ENCODE measurements at regions not wholly inside any gene's neighbourhood (a gene's known extent, or its start where the extent isn't known, plus 50 kb on each side); places are given as distances from the start of the nearest gene placed in this dataset.

DNA sequence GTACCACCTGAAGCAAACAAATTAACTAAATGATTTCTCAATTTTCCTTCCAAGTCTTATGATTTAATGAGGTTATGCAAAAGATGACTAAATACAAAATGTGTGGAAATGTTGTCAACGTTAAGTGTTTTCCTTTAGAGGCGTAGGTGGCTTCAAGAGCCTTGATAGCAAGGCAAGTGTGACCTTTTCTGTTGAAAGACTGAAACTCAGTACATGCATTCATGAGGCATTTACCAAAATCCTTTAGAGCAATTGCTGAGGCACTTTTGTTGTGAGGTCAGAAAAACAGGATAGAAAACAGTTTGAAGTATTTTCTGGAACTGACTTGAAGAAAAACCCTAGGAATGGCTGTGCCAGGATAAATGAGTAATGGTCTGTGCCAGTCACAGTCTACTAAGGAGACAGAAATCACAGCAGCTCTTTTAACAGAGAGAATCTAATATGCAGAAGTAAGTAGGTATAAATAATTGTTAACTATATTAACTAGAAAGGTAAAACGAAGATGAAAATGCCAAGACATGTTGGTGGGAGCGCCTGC, 326.5 kb upstream of the CDH20 start:
- no peak overlapping the region for H2AFZ ChIP-seq (ENCODE audit: low read length)
- H3K9ac ChIP-seq (ENCODE audit: extremely low read depth, insufficient read length, low read length): no peak overlapping the region
- H3T11ph ChIP-seq (ENCODE audit: low read length): no peak overlapping the region
- H2BK20ac ChIP-seq (ENCODE audit: low read depth, low read length, poor library complexity, severe bottlenecking): no peak overlapping the region
- no peaks in the 10 kb centered on the region for H3K27me3 ChIP-seq (ENCODE audit: insufficient read depth, low read length)
- DNase-seq: no peak
- no peak overlapping the region for H3K4ac ChIP-seq (ENCODE audit: low read depth, low read length)
- Mint-ChIP-seq H3K27me3 (ENCODE audit: low read depth) (no peaks in the 10 kb centered on the region), H3K9me3 (no peaks in the 10 kb centered on the region), H3K36me3 (ENCODE audit: insufficient read depth in 1 of 3, low read depth in 3 of 3) (no peaks in the 10 kb centered on the region), H3K4me1 (0 out of 4 replicates have a peak, but pooled peaks cover 0 to 2% of the 10 kb centered on the region in 2 experiments), H3K27ac (no peak overlapping the region), H3K4me3 (no peak overlapping the region)
- no peaks in the 10 kb centered on the region for H4K20me1 ChIP-seq (ENCODE audit: control insufficient read depth, insufficient read depth, insufficient read length)
- no peak overlapping the region for H4K91ac ChIP-seq (ENCODE audit: insufficient read length, low read depth, low read length)
- H3K23me2 ChIP-seq (ENCODE audit: insufficient read length, low read depth, low read length, poor library complexity, severe bottlenecking): no peaks in the 10 kb centered on the region
- WGBS (ENCODE audit: extremely low coverage, insufficient read length, low lambda C conversion rate): no CpG with 5 or more reads among the region's 4 CpGs
- H2BK5ac ChIP-seq (ENCODE audit: insufficient read length, low read length): no peak overlapping the region
- no peaks in the 10 kb centered on the region for H3K9me3 ChIP-seq (ENCODE audit: control insufficient read depth, low read depth, low read length)
- TF ChIP-seq, protein P1, sequence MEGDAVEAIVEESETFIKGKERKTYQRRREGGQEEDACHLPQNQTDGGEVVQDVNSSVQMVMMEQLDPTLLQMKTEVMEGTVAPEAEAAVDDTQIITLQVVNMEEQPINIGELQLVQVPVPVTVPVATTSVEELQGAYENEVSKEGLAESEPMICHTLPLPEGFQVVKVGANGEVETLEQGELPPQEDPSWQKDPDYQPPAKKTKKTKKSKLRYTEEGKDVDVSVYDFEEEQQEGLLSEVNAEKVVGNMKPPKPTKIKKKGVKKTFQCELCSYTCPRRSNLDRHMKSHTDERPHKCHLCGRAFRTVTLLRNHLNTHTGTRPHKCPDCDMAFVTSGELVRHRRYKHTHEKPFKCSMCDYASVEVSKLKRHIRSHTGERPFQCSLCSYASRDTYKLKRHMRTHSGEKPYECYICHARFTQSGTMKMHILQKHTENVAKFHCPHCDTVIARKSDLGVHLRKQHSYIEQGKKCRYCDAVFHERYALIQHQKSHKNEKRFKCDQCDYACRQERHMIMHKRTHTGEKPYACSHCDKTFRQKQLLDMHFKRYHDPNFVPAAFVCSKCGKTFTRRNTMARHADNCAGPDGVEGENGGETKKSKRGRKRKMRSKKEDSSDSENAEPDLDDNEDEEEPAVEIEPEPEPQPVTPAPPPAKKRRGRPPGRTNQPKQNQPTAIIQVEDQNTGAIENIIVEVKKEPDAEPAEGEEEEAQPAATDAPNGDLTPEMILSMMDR (conservative IDR thresholded peaks at IDR 0.05): no peak
- H4K5ac ChIP-seq (ENCODE audit: insufficient read length, low read depth, low read length): no peak overlapping the region
- H3K4me1 ChIP-seq (ENCODE audit: insufficient read depth, low read length): no peaks in the 10 kb centered on the region; the same call in 1 of the 2 replicates
- H4K8ac ChIP-seq (replicated peaks; ENCODE audit: insufficient read length, low read depth, low read length): no peak overlapping the region
- H2AK5ac ChIP-seq (ENCODE audit: insufficient read length, low read length): no peak overlapping the region
- H3K79me2 ChIP-seq (ENCODE audit: insufficient read depth, low read length): no peaks in the 10 kb centered on the region
- H3K23ac ChIP-seq (ENCODE audit: insufficient read length, low read depth, low read length): no peak overlapping the region
- H3K27ac ChIP-seq (ENCODE audit: insufficient read length, low read depth, low read length): no peak overlapping the region
- no peak overlapping the region for H3K18ac ChIP-seq (ENCODE audit: insufficient read length, low read depth, low read length)
- H3K4me2 ChIP-seq (ENCODE audit: insufficient read depth, insufficient read length, low read length): no peak overlapping the region
- no peak overlapping the region for H2BK15ac ChIP-seq (ENCODE audit: low read depth, low read length)
- H3K56ac ChIP-seq (ENCODE audit: insufficient read length, low read depth, low read length): no peak overlapping the region
- H3K79me1 ChIP-seq (ENCODE audit: insufficient read depth, low read depth, low read length, poor library complexity, severe bottlenecking): no peaks in the 10 kb centered on the region
- H3K14ac ChIP-seq (ENCODE audit: insufficient read depth, low read length): no peak overlapping the region
- no peak overlapping the region for H2BK12ac ChIP-seq (ENCODE audit: insufficient read length, low read depth, low read length)
- H2BK120ac ChIP-seq (ENCODE audit: low read depth, low read length, poor library complexity, severe bottlenecking): no peak overlapping the region
